ENCODE measurements at regions not wholly inside any gene's neighbourhood (a gene's known extent, or its start where the extent isn't known, plus 50 kb on each side); places are given as distances from the start of the nearest gene placed in this dataset.

GRCh38 chr5:133714161-133714915 lies 102.0 kb upstream of the FSTL4 start:
- TF ChIP-seq CTCF (IDR thresholded peaks at IDR 0.05; ENCODE audit: extremely low read depth, missing control alignments) = no peak
- DNase-seq (ENCODE audit: low spot score) = no peak

GRCh38 chr5:133713751-133714150 lies 101.4 kb upstream of the FSTL4 start:
- no peak for TF ChIP-seq CTCF (IDR thresholded peaks at IDR 0.05; ENCODE audit: extremely low read depth, missing control alignments)
- DNase-seq (ENCODE audit: low spot score) = no peak

- no peak for TF ChIP-seq CTCF (IDR thresholded peaks at IDR 0.05; ENCODE audit: extremely low read depth, missing control alignments)
- DNase-seq (ENCODE audit: low spot score) = no peak
Observed at GRCh38 chr5:133713209-133713608, 100.9 kb upstream of the FSTL4 start.

GRCh38 chr5:133712562-133712961 lies 100.2 kb upstream of the FSTL4 start:
- no peak for DNase-seq (ENCODE audit: low spot score)
- TF ChIP-seq CTCF (IDR thresholded peaks at IDR 0.05; ENCODE audit: extremely low read depth, missing control alignments) = no peak

- DNase-seq (ENCODE audit: low spot score) = no peak
- no peak for TF ChIP-seq CTCF (IDR thresholded peaks at IDR 0.05; ENCODE audit: extremely low read depth, missing control alignments)
Observed at GRCh38 chr5:133709209-133709725, 96.9 kb upstream of the FSTL4 start.

GRCh38 chr5:133708331-133708850 lies 96.0 kb upstream of the FSTL4 start:
- no peak for DNase-seq (ENCODE audit: low spot score)

More at GRCh38 chr5:133708331-133708850, 96.0 kb upstream of the FSTL4 start:
- TF ChIP-seq CTCF (IDR thresholded peaks at IDR 0.05; ENCODE audit: extremely low read depth, missing control alignments) = no peak

All from GM20000 (cell line).